A549 (cell line): ENCODE measurements at regions not wholly inside any gene's neighbourhood (a gene's known extent, or its start where the extent isn't known, plus 50 kb on each side); places are given as distances from the start of the nearest gene placed in this dataset.

Experiments used
- ATAC-seq, 2 experiments: fragments of 200-7000 bp in 1 of 2; fragments of >200 bp in 1 of 2; cut with Nextera tagmentation in 1 of 2; cut with Tn5 transposase in 1 of 2; 3 replicates each; pipeline versions ENCODE4 v1.8.0 to v1.9.1; 2018 to 2020; ENCODE audit warnings: mild to moderate bottlenecking in 1 of 2, moderate library complexity in 1 of 2
- CTCF ChIA-PET: fragments of 300-600 bp; sonication (Branson Sonifier 250); formaldehyde crosslinking; extraction: SDS; loops from one replicate; lab custom pipeline; 2021; ENCODE audit warnings: antibody characterized with exemption, inconsistent platforms; lab: Yijun Ruan, JAX
- POLR2A ChIA-PET: fragments of 350-600 bp; formaldehyde crosslinking; extraction: SDS; loops from one replicate; lab custom pipeline; 2021; ENCODE audit warnings: antibody characterized with exemption, inconsistent platforms; lab: Yijun Ruan, JAX
- DNase-seq, 2 experiments: peaks; one replicate each; pipeline versions ENCODE4 v3.0.0 to v3.0.0-alpha.2; 2011 to 2016; ENCODE audit warnings: low read depth in 1 of 2, low spot score in 1 of 2
- FAIRE-seq: peaks from 2 replicates; lab custom pipeline; 2011; peaks lifted over from hg19 to GRCh38; lab: Jason Lieb, UNC
- H3K27ac ChIP-seq, 2 experiments: fragments of >200 bp; sonication (Bioruptor Twin); formaldehyde crosslinking; 3 replicates each; pipeline ENCODE4 v1.5.1; 2016 to 2017
- H3K4me1 ChIP-seq: fragments of >200 bp; sonication (Bioruptor Twin); formaldehyde crosslinking; 3 replicates; pipeline ENCODE4 v1.6.1; 2016
- H3K4me2 ChIP-seq: fragments of >200 bp; sonication (Bioruptor Twin); formaldehyde crosslinking; 3 replicates; pipeline ENCODE4 v1.6.1; 2016
- H3K4me3 ChIP-seq: fragments of >200 bp; sonication (Bioruptor Twin); formaldehyde crosslinking; 3 replicates; pipeline ENCODE4 v1.5.1; 2016
- H3K9me3 ChIP-seq: fragments of >200 bp; sonication (Bioruptor Twin); formaldehyde crosslinking; 3 replicates; pipeline ENCODE4 v1.6.1; 2016
- BCL3 ChIP-seq: fragments of >200 bp; sonication (Bioruptor Twin); formaldehyde crosslinking; IDR thresholded peaks from 3 replicates; pipeline ENCODE4 v1.6.1; 2016
- CEBPB ChIP-seq, 2 experiments: fragments of >200 bp in 1 of 2; sonication (Bioruptor Twin) in 1 of 2; formaldehyde crosslinking in 1 of 2; IDR thresholded peaks; 2 replicates each; pipeline ENCODE4 v1.6.1; 2012 to 2016
- CHD2 ChIP-seq: fragments of 150-350 bp; IDR thresholded peaks from 2 replicates; pipeline ENCODE4 v1.6.1; 2014; ENCODE audit warnings: low read length; ENCODE audit not compliant: partially characterized antibody
- CHD4 ChIP-seq: fragments of 200-600 bp; sonication (generic); IDR thresholded peaks from 2 replicates; pipeline ENCODE4 v1.6.1; 2016; ENCODE audit warnings: antibody characterized with exemption, mild to moderate bottlenecking, borderline replicate concordance
- GATA3 ChIP-seq: IDR thresholded peaks from 2 replicates; pipeline ENCODE4 v1.6.1; 2012; ENCODE audit warnings: borderline replicate concordance
- HEYL ChIP-seq: fragments of 250-450 bp; sonication (Bioruptor Pico); IDR thresholded peaks from 2 replicates; pipeline ENCODE4 v1.8.0; 2021; ENCODE audit warnings: mild to moderate bottlenecking, moderate library complexity
- HOXA7 ChIP-seq: fragments of 250-450 bp; sonication (Bioruptor Pico); IDR thresholded peaks from 2 replicates; pipeline ENCODE4 v1.5.0; 2020; ENCODE audit warnings: mild to moderate bottlenecking, moderate library complexity
- HOXB13 ChIP-seq: fragments of 250-450 bp; sonication (Bioruptor Pico); IDR thresholded peaks from 2 replicates; pipeline ENCODE4 v1.5.0; 2020; ENCODE audit warnings: low read depth, mild to moderate bottlenecking, moderate library complexity
- HOXB5 ChIP-seq: fragments of 250-450 bp; sonication (Bioruptor Pico); IDR thresholded peaks from 2 replicates; pipeline ENCODE4 v1.5.0; 2020; ENCODE audit warnings: mild to moderate bottlenecking, moderate library complexity
- JUNB ChIP-seq: fragments of >200 bp; sonication (Bioruptor Twin); formaldehyde crosslinking; IDR thresholded peaks from 2 replicates; pipeline ENCODE4 v1.6.1; 2016
- KDM5A ChIP-seq: fragments of 200-600 bp; sonication (generic); IDR thresholded peaks from 2 replicates; pipeline ENCODE4 v1.6.1; 2016; ENCODE audit warnings: antibody characterized with exemption, mild to moderate bottlenecking
- MAFK ChIP-seq: fragments of 450-650 bp; IDR thresholded peaks from 2 replicates; pipeline ENCODE4 v1.6.1; 2014; ENCODE audit not compliant: partially characterized antibody
- MYC ChIP-seq: IDR thresholded peaks from 2 replicates; pipeline ENCODE4 v1.6.1; 2012; ENCODE audit warnings: mild to moderate bottlenecking, inconsistent platforms, low read length, improper control_type of control experiment, borderline replicate concordance
- NFE2L2 ChIP-seq: fragments of 150-350 bp; conservative IDR thresholded peaks from 2 replicates; pipeline ENCODE4 v1.6.1; 2014; ENCODE audit warnings: low read length
- NR3C1 ChIP-seq: fragments of >200 bp; sonication (Bioruptor Twin); formaldehyde crosslinking; IDR thresholded peaks from 3 replicates; pipeline ENCODE4 v1.6.1; 2017
- POLR2AphosphoS2 ChIP-seq: conservative IDR thresholded peaks from 2 replicates; pipeline ENCODE4 v1.6.1; 2012; ENCODE audit warnings: low read length, improper control_type of control experiment, inconsistent platforms
- RFX5 ChIP-seq: fragments of 450-650 bp; IDR thresholded peaks from 2 replicates; pipeline ENCODE4 v1.7.1; 2014; ENCODE audit warnings: antibody characterized with exemption, mild to moderate bottlenecking, moderate library complexity
- RNF2 ChIP-seq: fragments of 200-600 bp; sonication (generic); IDR thresholded peaks from 2 replicates; pipeline ENCODE4 v1.6.1; 2016; ENCODE audit warnings: low read depth, mild to moderate bottlenecking, antibody characterized with exemption, moderate library complexity, borderline replicate concordance
- TFCP2L1 ChIP-seq: fragments of 250-450 bp; sonication (Bioruptor Pico); IDR thresholded peaks from 2 replicates; pipeline ENCODE4 v1.5.0; 2021; ENCODE audit warnings: mild to moderate bottlenecking
- USF2 ChIP-seq: fragments of 450-650 bp; IDR thresholded peaks from 2 replicates; pipeline ENCODE4 v1.6.1; 2014; ENCODE audit warnings: antibody characterized with exemption
- ZFP36 ChIP-seq: fragments of 450-650 bp; IDR thresholded peaks from 2 replicates; pipeline ENCODE4 v1.6.1; 2014; ENCODE audit warnings: borderline replicate concordance; ENCODE audit not compliant: partially characterized antibody
- ZNF302 ChIP-seq: fragments of 250-450 bp; sonication (Bioruptor Pico); IDR thresholded peaks from 2 replicates; pipeline ENCODE4 v1.9.0; 2021; ENCODE audit warnings: inconsistent platforms, mild to moderate bottlenecking, moderate library complexity
- WGBS: methylation state at CpG from one replicate; pipeline ENCODE4 v1.1.6; 2017; ENCODE audit errors: missing lambda C conversion rate; 5-methylcytosine and 5-hydroxymethylcytosine counted together
- TF ChIP-seq, protein P1 (sequence below): fragments of 150-350 bp; IDR thresholded peaks from 2 replicates; pipeline ENCODE4 v1.6.1; 2014; ENCODE audit warnings: low read depth, mild to moderate bottlenecking, low read length
- TF ChIP-seq, protein P2 (sequence below): fragments of 250-450 bp; sonication (Bioruptor Pico); IDR thresholded peaks from 2 replicates; pipeline ENCODE4 v1.5.0; 2020; ENCODE audit warnings: low read depth, mild to moderate bottlenecking, moderate library complexity
- TF ChIP-seq, protein P3 (sequence below): fragments of 200-600 bp; sonication (generic); IDR thresholded peaks from 2 replicates; pipeline ENCODE4 v1.6.1; 2016; ENCODE audit warnings: antibody characterized with exemption, mild to moderate bottlenecking, moderate library complexity

GRCh38 chr2:145256551-145256950 lies 736.6 kb upstream of the ZEB2 start:
- H3K4me2 ChIP-seq = no peak overlapping the region
- no peak overlapping the region for H3K27ac ChIP-seq
- DNase-seq (no peak), ATAC-seq (no peak), FAIRE-seq (no peak)
- TF ChIP-seq CEBPB (IDR thresholded peaks at IDR 0.05) (no peak), GATA3 (no peak), HEYL (CRISPR knock-in tag) (no peak), POLR2AphosphoS2 (no peak), USF2 (no peak), NFE2L2 (no peak), TFCP2L1 (CRISPR knock-in tag) (no peak), RNF2 (no peak)
- WGBS = 13% methylated on average over 1 of the region's 1 CpG
- no peaks in the 10 kb centered on the region for H3K4me1 ChIP-seq
- no peak overlapping the region for H3K4me3 ChIP-seq
- H3K9me3 ChIP-seq = no peaks in the 10 kb centered on the region
- CTCF ChIA-PET = no interaction called here
- POLR2A ChIA-PET = no interaction called here

- Histone ChIP-seq H3K4me1 (no peaks in the 10 kb centered on the region), H3K4me3 (no peak overlapping the region), H3K9me3 (no peaks in the 10 kb centered on the region), H3K4me2 (no peak overlapping the region), H3K27ac (no peak overlapping the region)
- ChIA-PET POLR2A (no interaction called here), CTCF (no interaction called here)
- ATAC-seq (no peak), DNase-seq (no peak), FAIRE-seq (no peak)
- 64% methylated on average over 2 of the region's 2 CpGs for WGBS
- TF ChIP-seq BCL3 (no peak), MAFK (no peak), KDM5A (no peak), NR3C1 (no peak), ZNF302 (CRISPR knock-in tag) (no peak), HOXB13 (CRISPR knock-in tag) (no peak), CHD4 (no peak), ZFP36 (no peak), JUNB (no peak), HOXB5 (CRISPR knock-in tag) (no peak), USF2 (no peak), MYC (no peak), HOXA7 (no peak), CHD2 (no peak), RFX5 (no peak)
- TF ChIP-seq, protein P1, sequence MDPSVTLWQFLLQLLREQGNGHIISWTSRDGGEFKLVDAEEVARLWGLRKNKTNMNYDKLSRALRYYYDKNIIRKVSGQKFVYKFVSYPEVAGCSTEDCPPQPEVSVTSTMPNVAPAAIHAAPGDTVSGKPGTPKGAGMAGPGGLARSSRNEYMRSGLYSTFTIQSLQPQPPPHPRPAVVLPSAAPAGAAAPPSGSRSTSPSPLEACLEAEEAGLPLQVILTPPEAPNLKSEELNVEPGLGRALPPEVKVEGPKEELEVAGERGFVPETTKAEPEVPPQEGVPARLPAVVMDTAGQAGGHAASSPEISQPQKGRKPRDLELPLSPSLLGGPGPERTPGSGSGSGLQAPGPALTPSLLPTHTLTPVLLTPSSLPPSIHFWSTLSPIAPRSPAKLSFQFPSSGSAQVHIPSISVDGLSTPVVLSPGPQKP = no peak
- TF ChIP-seq, protein P2, sequence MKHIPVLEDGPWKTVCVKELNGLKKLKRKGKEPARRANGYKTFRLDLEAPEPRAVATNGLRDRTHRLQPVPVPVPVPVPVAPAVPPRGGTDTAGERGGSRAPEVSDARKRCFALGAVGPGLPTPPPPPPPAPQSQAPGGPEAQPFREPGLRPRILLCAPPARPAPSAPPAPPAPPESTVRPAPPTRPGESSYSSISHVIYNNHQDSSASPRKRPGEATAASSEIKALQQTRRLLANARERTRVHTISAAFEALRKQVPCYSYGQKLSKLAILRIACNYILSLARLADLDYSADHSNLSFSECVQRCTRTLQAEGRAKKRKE = no peak
- TF ChIP-seq, protein P3, sequence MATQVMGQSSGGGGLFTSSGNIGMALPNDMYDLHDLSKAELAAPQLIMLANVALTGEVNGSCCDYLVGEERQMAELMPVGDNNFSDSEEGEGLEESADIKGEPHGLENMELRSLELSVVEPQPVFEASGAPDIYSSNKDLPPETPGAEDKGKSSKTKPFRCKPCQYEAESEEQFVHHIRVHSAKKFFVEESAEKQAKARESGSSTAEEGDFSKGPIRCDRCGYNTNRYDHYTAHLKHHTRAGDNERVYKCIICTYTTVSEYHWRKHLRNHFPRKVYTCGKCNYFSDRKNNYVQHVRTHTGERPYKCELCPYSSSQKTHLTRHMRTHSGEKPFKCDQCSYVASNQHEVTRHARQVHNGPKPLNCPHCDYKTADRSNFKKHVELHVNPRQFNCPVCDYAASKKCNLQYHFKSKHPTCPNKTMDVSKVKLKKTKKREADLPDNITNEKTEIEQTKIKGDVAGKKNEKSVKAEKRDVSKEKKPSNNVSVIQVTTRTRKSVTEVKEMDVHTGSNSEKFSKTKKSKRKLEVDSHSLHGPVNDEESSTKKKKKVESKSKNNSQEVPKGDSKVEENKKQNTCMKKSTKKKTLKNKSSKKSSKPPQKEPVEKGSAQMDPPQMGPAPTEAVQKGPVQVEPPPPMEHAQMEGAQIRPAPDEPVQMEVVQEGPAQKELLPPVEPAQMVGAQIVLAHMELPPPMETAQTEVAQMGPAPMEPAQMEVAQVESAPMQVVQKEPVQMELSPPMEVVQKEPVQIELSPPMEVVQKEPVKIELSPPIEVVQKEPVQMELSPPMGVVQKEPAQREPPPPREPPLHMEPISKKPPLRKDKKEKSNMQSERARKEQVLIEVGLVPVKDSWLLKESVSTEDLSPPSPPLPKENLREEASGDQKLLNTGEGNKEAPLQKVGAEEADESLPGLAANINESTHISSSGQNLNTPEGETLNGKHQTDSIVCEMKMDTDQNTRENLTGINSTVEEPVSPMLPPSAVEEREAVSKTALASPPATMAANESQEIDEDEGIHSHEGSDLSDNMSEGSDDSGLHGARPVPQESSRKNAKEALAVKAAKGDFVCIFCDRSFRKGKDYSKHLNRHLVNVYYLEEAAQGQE = no peak
These were observed 734.4 kb upstream of the ZEB2 start for GRCh38 chr2:145254291-145254690.
